Ishikawa (cell line): ENCODE measurements at regions not wholly inside any gene's neighbourhood (a gene's known extent, or its start where the extent isn't known, plus 50 kb on each side); places are given as distances from the start of the nearest gene placed in this dataset.

Experiments
- CEBPB ChIP-seq: IDR thresholded peaks from 2 replicates; pipeline ENCODE4 v1.6.1; 2012
- EP300 ChIP-seq: IDR thresholded peaks from 2 replicates; pipeline ENCODE4 v1.6.1; 2012; ENCODE audit warnings: borderline replicate concordance
- FOXM1 ChIP-seq: IDR thresholded peaks from 2 replicates; pipeline ENCODE4 v1.6.1; 2012; ENCODE audit warnings: low read depth, borderline replicate concordance
- MAX ChIP-seq: IDR thresholded peaks from 2 replicates; pipeline ENCODE4 v1.6.1; 2012
- TAF1 ChIP-seq: IDR thresholded peaks from 2 replicates; pipeline ENCODE4 v1.6.1; 2012; ENCODE audit warnings: low read depth, mild to moderate bottlenecking
- USF1 ChIP-seq: IDR thresholded peaks from 2 replicates; pipeline ENCODE4 v1.6.1; 2012
- YY1 ChIP-seq: IDR thresholded peaks from 2 replicates; pipeline ENCODE4 v1.6.1; 2012; ENCODE audit warnings: low read depth
- ZBTB7A ChIP-seq: IDR thresholded peaks from 2 replicates; pipeline ENCODE4 v1.6.1; 2012; ENCODE audit warnings: low read depth
- TF ChIP-seq, protein P1 (sequence below): IDR thresholded peaks from 2 replicates; pipeline ENCODE4 v1.6.1; 2012; ENCODE audit warnings: low read depth, mild to moderate bottlenecking

- TF ChIP-seq, protein P1, sequence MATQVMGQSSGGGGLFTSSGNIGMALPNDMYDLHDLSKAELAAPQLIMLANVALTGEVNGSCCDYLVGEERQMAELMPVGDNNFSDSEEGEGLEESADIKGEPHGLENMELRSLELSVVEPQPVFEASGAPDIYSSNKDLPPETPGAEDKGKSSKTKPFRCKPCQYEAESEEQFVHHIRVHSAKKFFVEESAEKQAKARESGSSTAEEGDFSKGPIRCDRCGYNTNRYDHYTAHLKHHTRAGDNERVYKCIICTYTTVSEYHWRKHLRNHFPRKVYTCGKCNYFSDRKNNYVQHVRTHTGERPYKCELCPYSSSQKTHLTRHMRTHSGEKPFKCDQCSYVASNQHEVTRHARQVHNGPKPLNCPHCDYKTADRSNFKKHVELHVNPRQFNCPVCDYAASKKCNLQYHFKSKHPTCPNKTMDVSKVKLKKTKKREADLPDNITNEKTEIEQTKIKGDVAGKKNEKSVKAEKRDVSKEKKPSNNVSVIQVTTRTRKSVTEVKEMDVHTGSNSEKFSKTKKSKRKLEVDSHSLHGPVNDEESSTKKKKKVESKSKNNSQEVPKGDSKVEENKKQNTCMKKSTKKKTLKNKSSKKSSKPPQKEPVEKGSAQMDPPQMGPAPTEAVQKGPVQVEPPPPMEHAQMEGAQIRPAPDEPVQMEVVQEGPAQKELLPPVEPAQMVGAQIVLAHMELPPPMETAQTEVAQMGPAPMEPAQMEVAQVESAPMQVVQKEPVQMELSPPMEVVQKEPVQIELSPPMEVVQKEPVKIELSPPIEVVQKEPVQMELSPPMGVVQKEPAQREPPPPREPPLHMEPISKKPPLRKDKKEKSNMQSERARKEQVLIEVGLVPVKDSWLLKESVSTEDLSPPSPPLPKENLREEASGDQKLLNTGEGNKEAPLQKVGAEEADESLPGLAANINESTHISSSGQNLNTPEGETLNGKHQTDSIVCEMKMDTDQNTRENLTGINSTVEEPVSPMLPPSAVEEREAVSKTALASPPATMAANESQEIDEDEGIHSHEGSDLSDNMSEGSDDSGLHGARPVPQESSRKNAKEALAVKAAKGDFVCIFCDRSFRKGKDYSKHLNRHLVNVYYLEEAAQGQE, result no peak
- TF ChIP-seq ZBTB7A (no peak), EP300 (no peak), YY1 (no peak), MAX (no peak), TAF1 (no peak), FOXM1 (no peak), USF1 (no peak), CEBPB (no peak)
Measured at GRCh38 chr9:88258024-88258423, 119.7 kb upstream of the SPATA31C2 start.
